ENCODE measurements at regions not wholly inside any gene's neighbourhood (a gene's known extent, or its start where the extent isn't known, plus 50 kb on each side); places are given as distances from the start of the nearest gene placed in this dataset.

DNA sequence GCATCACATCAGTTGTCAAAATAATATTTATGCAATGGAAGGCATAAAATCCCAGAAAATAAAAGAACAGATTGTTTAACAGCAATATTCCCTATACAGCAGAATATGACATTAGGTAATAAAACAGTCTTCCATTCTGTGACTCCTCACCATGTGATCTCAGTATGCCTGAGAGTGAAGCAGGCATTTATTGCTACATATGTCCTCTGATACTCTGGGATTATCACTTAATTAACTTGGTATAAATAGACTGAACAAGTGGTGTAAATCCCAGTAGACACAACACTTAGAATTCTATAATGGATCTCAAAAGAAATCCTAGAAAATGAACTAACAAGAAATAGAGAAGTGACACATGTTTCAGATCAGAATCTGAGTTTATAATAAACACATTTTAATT is 841.3 kb downstream of the PDHA2 start (continued):
- TF ChIP-seq SIN3A (IDR thresholded peaks at IDR 0.05; ENCODE audit: low read depth): no peak
- no peak for TF ChIP-seq SRF (IDR thresholded peaks at IDR 0.05; ENCODE audit: low read depth)
- TF ChIP-seq POLR2AphosphoS5 (IDR thresholded peaks at IDR 0.05; ENCODE audit: low read depth, low read length): no peak
- no peak for TF ChIP-seq RAD21 (IDR thresholded peaks at IDR 0.05; ENCODE audit: low read depth)
- TF ChIP-seq ELF1 (IDR thresholded peaks at IDR 0.05; ENCODE audit: borderline replicate concordance, low read depth): no peak
- TF ChIP-seq ZFX (IDR thresholded peaks at IDR 0.05): no peak
- no peak for TF ChIP-seq FOSL1 (IDR thresholded peaks at IDR 0.05; ENCODE audit: low read depth)
- TF ChIP-seq CEBPB (IDR thresholded peaks at IDR 0.05; ENCODE audit: low read depth): no peak
- TF ChIP-seq TCF7L2 (IDR thresholded peaks at IDR 0.05; ENCODE audit: borderline replicate concordance, extremely low read depth, insufficient read depth, insufficient read length): no peak
- TF ChIP-seq CBX3 (IDR thresholded peaks at IDR 0.05; ENCODE audit: low read depth): no peak
- TF ChIP-seq, protein P1, sequence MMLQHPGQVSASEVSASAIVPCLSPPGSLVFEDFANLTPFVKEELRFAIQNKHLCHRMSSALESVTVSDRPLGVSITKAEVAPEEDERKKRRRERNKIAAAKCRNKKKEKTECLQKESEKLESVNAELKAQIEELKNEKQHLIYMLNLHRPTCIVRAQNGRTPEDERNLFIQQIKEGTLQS (IDR thresholded peaks at IDR 0.05): no peak

DNA sequence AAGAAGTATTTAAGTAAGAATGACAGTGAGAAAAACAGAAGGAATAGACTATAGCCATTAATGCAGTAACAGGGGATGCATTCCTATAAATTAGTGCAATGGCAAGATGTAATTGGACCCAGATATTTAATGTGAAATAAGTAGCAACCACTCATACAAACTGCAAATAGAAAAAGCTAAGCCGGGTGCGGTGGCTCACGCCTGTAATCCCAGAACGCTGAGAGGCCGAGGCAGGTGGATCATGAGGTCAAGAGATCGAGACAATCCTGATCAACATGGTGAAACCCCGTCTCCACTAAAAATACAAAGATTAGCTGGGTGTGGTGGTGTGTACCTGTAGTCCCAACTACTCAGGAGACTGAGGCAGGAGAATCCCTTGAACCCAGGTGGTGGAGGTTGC is 845.8 kb downstream of the PDHA2 start:
- Histone ChIP-seq H3K27ac (ENCODE audit: low read depth, low read length) (no peak overlapping the region), H4K20me1 (ENCODE audit: insufficient read depth) (no peaks in the 10 kb centered on the region), H3K27me3 (ENCODE audit: insufficient read depth, low read length) (no peaks in the 10 kb centered on the region), H3K4me1 (ENCODE audit: control insufficient read depth in 1 of 2, insufficient read depth in 2 of 2, low read length in 2 of 2) (no peaks in the 10 kb centered on the region), H3K36me3 (ENCODE audit: control insufficient read depth in 1 of 2, insufficient read depth in 2 of 2, low read length in 2 of 2) (no peaks in the 10 kb centered on the region), H3K9me3 (ENCODE audit: control insufficient read depth in 1 of 2, insufficient read depth in 1 of 2, low read depth in 1 of 2, low read length in 2 of 2) (no peaks in the 10 kb centered on the region), H3K9me2 (ENCODE audit: insufficient read depth) (0 out of 2 replicates have a peak, but pooled peaks cover 5% of the 10 kb centered on the region), H3K79me2 (ENCODE audit: insufficient read depth, low read length) (no peaks in the 10 kb centered on the region), H2AFZ (ENCODE audit: low read depth, low read length, poor library complexity, severe bottlenecking) (no peak overlapping the region), H3K9ac (ENCODE audit: low read length) (no peak overlapping the region), H3K4me3 (replicated peaks in 1 of 2; ENCODE audit: low read depth in 1 of 2, low read length in 2 of 2) (no peak overlapping the region), H3K4me2 (ENCODE audit: low read length) (no peak overlapping the region)
- ATAC-seq (no peak), DNase-seq (ENCODE audit: low read depth, low spot score) (no peak)
- RAD21 ChIA-PET (ENCODE audit: low non-redundant PET in 1 of 2, low total read pairs in 2 of 2, uncharacterized antibody in 2 of 2, unreplicated experiment in 2 of 2): no interaction called here
- CTCF ChIA-PET: no interaction called here
- BruUV-seq (replicated peaks): no TSS peak
- POLR2A ChIA-PET: no interaction called here
- TF ChIP-seq EZH2phosphoT487 (IDR thresholded peaks at IDR 0.05; ENCODE audit: borderline replicate concordance) (no peak), ZNF274 (IDR thresholded peaks at IDR 0.05; ENCODE audit: low read depth, low read length) (no peak), ZFX (IDR thresholded peaks at IDR 0.05) (no peak), SRF (IDR thresholded peaks at IDR 0.05; ENCODE audit: low read depth) (no peak), TCF7L2 (IDR thresholded peaks at IDR 0.05; ENCODE audit: borderline replicate concordance, extremely low read depth, insufficient read depth, insufficient read length) (no peak), EGR1 (IDR thresholded peaks at IDR 0.05; ENCODE audit: low read depth) (no peak), POLR2A (IDR thresholded peaks at IDR 0.05; ENCODE audit: borderline replicate concordance, extremely low read depth, insufficient read depth, insufficient read length) (no peak), SIN3A (IDR thresholded peaks at IDR 0.05; ENCODE audit: low read depth) (no peak), FOSL1 (IDR thresholded peaks at IDR 0.05; ENCODE audit: low read depth) (no peak), RAD21 (IDR thresholded peaks at IDR 0.05; ENCODE audit: low read depth) (no peak), SP1 (IDR thresholded peaks at IDR 0.05; ENCODE audit: low read depth) (no peak), CEBPB (IDR thresholded peaks at IDR 0.05; ENCODE audit: low read depth) (no peak), JUND (IDR thresholded peaks at IDR 0.05) (no peak), YY1 (IDR thresholded peaks at IDR 0.05; ENCODE audit: extremely low read depth, insufficient replicate concordance, low read depth, low read length) (no peak)
- TF ChIP-seq, protein P2, sequence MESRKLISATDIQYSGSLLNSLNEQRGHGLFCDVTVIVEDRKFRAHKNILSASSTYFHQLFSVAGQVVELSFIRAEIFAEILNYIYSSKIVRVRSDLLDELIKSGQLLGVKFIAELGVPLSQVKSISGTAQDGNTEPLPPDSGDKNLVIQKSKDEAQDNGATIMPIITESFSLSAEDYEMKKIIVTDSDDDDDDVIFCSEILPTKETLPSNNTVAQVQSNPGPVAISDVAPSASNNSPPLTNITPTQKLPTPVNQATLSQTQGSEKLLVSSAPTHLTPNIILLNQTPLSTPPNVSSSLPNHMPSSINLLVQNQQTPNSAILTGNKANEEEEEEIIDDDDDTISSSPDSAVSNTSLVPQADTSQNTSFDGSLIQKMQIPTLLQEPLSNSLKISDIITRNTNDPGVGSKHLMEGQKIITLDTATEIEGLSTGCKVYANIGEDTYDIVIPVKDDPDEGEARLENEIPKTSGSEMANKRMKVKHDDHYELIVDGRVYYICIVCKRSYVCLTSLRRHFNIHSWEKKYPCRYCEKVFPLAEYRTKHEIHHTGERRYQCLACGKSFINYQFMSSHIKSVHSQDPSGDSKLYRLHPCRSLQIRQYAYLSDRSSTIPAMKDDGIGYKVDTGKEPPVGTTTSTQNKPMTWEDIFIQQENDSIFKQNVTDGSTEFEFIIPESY (IDR thresholded peaks at IDR 0.05; ENCODE audit: extremely low read depth, insufficient replicate concordance, low read length): no peak
- TF ChIP-seq, protein P3, sequence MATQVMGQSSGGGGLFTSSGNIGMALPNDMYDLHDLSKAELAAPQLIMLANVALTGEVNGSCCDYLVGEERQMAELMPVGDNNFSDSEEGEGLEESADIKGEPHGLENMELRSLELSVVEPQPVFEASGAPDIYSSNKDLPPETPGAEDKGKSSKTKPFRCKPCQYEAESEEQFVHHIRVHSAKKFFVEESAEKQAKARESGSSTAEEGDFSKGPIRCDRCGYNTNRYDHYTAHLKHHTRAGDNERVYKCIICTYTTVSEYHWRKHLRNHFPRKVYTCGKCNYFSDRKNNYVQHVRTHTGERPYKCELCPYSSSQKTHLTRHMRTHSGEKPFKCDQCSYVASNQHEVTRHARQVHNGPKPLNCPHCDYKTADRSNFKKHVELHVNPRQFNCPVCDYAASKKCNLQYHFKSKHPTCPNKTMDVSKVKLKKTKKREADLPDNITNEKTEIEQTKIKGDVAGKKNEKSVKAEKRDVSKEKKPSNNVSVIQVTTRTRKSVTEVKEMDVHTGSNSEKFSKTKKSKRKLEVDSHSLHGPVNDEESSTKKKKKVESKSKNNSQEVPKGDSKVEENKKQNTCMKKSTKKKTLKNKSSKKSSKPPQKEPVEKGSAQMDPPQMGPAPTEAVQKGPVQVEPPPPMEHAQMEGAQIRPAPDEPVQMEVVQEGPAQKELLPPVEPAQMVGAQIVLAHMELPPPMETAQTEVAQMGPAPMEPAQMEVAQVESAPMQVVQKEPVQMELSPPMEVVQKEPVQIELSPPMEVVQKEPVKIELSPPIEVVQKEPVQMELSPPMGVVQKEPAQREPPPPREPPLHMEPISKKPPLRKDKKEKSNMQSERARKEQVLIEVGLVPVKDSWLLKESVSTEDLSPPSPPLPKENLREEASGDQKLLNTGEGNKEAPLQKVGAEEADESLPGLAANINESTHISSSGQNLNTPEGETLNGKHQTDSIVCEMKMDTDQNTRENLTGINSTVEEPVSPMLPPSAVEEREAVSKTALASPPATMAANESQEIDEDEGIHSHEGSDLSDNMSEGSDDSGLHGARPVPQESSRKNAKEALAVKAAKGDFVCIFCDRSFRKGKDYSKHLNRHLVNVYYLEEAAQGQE (IDR thresholded peaks at IDR 0.05; ENCODE audit: low read depth): no peak
- TF ChIP-seq, protein P1 (IDR thresholded peaks at IDR 0.05): no peak
- intact Hi-C loops (cut with micrococcal nuclease): no loop called here
